HG03558 (cell line): ENCODE measurements at regions not wholly inside any gene's neighbourhood (a gene's known extent, or its start where the extent isn't known, plus 50 kb on each side); places are given as distances from the start of the nearest gene placed in this dataset.
A peak's percentile ranks its signal among the peaks of the same experiment; 100 is the strongest.

ENCODE experiments used
- ATAC-seq: cut with Tn5 transposase; IDR thresholded peaks from one replicate; pipeline ENCODE4 v1.9.1; 2021; ENCODE audit warnings: moderate number of reproducible peaks; ENCODE audit not compliant: unreplicated experiment; ENCODE audit errors: extremely low read depth

GRCh38 chr17:77462553-77463497 is 322.1 kb downstream of the SEC14L1 start:
- ATAC-seq: no peak

DNA sequence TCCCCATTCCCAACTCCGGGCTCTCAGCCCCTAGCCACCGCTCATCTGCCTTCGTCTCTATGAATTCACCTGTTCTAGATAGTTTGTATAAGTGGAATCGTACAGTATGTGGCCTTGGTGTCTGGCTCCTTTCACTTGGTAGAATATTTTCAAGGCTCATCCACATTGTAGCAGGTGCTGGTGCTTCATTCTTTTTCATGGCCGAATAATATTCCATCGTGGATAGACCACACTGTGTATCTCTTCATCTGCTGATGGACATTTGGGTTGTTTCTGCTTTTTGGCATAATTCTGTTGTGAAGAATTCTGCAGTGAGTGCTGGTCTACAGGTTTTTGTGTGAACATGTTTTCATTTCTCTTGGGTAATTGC is 324.2 kb downstream of the SEC14L1 start:
- ATAC-seq: no peak

DNA sequence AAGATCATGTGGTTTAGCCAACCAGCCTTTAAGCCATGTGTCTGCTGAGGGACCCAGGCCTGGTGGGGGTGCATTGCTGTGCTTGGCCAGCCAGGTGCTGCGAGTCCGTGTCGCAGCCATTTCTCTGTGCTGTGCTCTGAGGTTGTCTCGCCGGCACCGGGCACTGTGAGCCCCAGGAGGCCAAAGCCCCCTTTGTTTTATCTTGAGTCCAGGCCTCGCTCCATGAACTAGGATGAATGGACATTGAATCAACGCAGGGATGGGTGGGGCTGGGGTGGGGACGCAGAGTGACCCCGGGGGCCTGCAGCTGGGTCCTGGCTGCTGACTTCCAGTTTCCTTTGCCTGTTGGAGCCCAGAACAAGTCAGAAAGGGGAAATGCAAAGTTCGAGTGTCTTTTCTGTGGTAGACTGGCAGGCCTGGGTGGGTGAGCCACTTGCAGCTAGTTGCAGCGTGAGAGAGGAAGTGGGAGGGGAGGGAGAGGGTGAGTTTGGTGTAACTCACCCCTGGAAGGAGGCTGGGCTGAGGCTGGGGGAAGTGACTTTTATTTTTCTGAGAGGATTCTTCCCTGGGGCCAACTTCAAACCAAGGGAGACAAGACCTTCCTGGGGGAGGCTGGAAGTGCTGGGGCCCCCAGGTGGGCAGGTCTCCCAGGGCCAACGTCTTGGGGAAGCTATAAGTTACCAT is 324.7 kb downstream of the SEC14L1 start:
- peak; percentile 35 for ATAC-seq

- no peak for ATAC-seq
Observed at GRCh38 chr17:77466140-77466539, 325.4 kb downstream of the SEC14L1 start.

- ATAC-seq: no peak
Observed at GRCh38 chr17:77466596-77467223, 325.9 kb downstream of the SEC14L1 start.

GRCh38 chr17:77467521-77467920 is 326.8 kb downstream of the SEC14L1 start:
- no peak for ATAC-seq

DNA sequence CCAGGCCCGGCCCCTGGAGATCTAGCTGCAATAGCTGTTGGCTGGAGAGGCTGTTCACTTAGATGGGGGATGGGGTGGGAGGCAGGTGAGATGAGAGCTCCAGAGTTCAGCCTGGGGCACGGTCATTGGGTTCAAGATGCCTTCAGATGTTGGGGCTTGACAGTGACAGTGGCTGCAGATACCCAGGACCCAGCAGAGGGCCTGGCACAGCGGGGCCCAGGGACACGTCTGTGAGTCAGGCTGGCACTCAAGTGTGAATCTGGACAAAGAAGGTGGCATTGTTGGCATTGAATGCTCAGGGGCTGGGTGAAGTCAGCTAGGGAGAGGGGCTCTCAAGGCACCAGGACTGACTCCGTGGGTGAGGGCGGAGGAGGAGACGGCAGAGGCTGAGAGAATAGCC is 328.1 kb downstream of the SEC14L1 start:
- no peak for ATAC-seq

DNA sequence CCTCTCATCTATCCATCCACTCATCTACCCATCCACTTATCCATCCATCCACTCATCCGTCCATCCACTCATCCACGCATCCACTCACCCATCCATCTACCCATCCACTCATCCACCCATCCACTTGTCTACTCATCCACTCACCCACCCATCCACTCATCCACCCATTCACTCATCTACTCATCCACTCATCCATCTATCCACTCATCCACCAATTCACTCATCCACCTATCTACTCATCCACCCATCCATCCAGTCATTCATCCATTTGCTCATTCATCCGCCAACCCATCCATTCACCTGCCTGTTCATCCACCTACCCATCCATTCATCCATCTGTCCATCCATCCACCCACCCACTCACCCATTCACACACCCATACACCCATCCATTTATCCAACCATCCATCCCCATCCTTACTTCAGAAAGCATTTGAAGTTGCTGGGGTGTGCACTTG is 329.6 kb downstream of the SEC14L1 start:
- ATAC-seq: no peak

DNA sequence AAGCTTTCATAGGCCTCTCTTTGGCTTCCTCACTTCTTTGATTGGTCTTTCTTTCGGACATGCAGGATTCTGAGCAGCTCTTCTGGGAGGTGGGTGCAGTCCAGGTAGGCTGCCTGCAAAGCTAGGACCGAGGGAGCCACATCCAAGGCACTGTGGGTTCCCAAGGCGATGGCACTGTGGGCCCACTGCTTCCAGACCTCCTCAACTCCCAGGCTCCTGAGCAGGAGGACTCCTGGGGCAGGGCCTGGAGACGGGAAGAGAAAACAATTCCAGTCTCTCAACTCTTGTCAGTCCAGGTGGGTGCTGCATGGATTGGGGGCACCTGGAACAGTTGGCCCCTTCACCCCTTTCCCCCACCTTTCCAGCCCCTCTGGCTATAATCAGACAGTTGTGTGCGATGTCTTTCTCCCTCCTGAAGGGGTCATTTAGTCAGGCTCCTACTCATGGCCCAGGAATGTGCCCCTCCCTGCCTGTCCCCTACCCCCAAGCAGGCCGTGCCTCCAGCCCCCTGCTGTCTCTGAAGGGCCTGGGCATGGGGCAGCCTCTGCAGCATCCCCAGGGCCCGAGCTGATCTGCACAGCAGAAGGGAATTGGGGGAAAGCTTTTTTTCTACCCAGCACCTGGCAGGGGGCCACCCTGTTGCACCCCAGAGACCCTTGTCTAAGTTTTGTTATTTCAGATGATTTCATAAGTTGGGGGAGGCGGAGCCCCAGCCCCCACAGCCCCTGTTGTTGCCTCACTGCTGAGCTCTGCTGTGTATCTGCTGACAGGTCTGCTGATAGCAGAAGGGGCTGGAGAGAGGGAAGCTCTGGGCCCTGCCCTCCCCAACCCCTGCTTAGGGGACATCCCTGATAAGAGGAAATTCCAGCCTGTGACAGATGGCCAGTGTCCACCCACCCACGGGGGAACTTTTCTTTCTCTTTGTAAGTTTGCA is 330.3 kb downstream of the SEC14L1 start:
- ATAC-seq: no peak

- ATAC-seq: no peak
Observed at GRCh38 chr17:77471984-77472461, 331.3 kb downstream of the SEC14L1 start.

GRCh38 chr17:77472468-77473310 is 331.9 kb downstream of the SEC14L1 start:
- ATAC-seq: no peak

DNA sequence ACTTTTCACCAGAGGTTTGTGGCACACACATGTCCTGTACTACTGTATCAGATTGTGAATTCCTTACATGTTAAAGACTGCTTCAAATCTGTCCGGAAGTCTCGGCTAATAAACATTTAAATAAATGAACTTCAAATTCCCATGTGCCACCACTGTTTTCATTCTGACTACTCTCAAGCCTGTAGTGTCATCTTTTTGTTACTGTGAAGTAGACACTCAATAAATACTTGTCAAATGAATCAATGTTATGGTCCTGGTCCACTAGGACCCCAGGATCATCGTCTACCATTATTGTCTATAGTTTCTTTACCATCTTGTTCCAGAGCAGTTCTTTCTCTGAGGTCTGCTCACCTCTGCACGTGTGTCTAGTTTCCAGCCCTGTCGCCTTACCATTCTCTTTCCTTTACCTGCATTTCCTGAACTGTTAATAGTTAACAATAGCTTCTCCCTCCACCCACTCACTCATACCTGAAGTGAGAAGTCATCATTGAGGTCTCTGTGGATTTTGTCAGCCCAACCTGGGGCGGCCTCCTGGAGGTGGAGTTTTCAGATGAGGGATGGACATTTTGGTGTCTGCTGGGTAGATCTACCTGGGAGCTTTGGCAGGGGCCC is 333.0 kb downstream of the SEC14L1 start:
- ATAC-seq: no peak

DNA sequence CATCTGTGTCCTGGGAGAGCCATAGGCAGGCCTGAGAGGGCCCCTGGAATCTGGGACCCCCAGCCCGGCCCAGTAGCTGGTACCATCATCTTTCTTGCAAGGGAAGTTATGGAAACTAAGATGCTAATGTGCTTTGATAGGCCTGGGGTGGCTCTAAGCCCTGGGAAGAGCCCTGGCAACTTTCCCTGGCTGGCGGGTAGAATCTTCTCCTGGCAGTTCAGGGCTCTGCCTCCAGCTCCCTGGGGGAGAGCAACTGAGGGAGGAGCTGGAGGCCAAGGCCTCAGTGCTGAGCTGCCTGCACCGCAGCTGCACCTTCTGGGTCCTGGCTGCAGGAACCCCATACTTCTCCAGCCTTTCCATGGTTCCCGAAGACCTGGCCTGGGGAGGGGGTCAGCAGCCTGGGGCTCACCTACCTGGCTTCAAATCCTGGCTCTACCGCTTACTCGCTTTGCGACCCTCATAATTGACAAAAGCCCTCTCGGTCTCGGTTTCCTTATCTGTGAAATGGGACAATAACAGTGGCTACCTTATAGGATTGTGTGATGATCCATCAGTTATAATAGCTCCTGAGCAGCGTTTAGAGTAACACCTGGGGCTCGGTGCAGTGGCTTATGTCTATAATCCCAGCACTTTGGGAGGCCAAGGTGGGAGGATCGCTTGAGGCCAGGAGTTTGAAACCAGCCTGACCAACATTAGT is 333.7 kb downstream of the SEC14L1 start:
- no peak for ATAC-seq

- no peak for ATAC-seq
Observed at GRCh38 chr17:77475016-77475976, 334.5 kb downstream of the SEC14L1 start.

GRCh38 chr17:77476006-77476405 is 335.2 kb downstream of the SEC14L1 start:
- no peak for ATAC-seq

GRCh38 chr17:77476498-77476897 is 335.7 kb downstream of the SEC14L1 start:
- no peak for ATAC-seq
